ENCODE measurements at regions not wholly inside any gene's neighbourhood (a gene's known extent, or its start where the extent isn't known, plus 50 kb on each side); places are given as distances from the start of the nearest gene placed in this dataset.

DNA sequence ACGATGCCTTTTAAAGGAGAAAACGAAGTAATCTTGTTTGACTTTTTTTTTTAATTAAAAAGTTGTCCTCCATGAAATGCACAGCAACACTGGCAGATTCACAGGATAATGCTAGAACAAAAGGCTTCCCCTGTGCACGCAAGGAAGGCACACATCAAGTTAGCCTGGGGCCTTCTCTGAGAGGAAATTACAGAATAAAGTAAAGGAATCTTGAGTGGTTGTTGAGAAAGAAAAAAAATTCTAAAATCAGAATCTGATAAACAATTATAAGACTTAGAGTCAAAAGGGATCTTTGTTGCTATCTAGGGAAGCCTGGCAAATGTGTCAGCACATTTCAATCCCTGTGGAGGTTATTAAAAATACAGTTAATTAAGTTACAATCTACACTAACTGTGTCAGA, 946.0 kb downstream of the IGSF11 start:
- Histone ChIP-seq H4K8ac (ENCODE audit: low read depth, low read length) (no peak overlapping the region), H2BK5ac (ENCODE audit: low read length) (no peak overlapping the region), H3K9ac (ENCODE audit: low read length) (no peak overlapping the region), H3K36me3 (ENCODE audit: control insufficient read depth, insufficient read depth, low read length) (no peaks in the 10 kb centered on the region), H3K23ac (ENCODE audit: low read length) (no peak overlapping the region), H3K27ac (ENCODE audit: low read depth, low read length) (no peak overlapping the region), H2BK15ac (replicated peaks; ENCODE audit: low read depth) (no peak overlapping the region), H2BK120ac (ENCODE audit: low read depth, low read length) (no peak overlapping the region), H3K18ac (ENCODE audit: low read length) (no peak overlapping the region), H3K79me1 (ENCODE audit: low read length) (no peaks in the 10 kb centered on the region), H3K27me3 (ENCODE audit: insufficient read depth, low read length, poor library complexity) (no peaks in the 10 kb centered on the region), H3K79me2 (ENCODE audit: control insufficient read depth, insufficient read depth, low read length) (no peaks in the 10 kb centered on the region), H4K5ac (ENCODE audit: low read length) (no peak overlapping the region), H3K4me2 (ENCODE audit: low read length) (no peak overlapping the region), H3K4ac (ENCODE audit: low read depth, low read length) (no peak overlapping the region), H2AK5ac (ENCODE audit: low read length) (no peak overlapping the region), H3K56ac (ENCODE audit: low read length) (no peak overlapping the region), H3K4me3 (ENCODE audit: low read length) (no peak overlapping the region), H3K4me1 (ENCODE audit: control insufficient read depth, low read depth, low read length) (no peaks in the 10 kb centered on the region)
- no peak for DNase-seq
- WGBS (ENCODE audit: extremely low coverage, insufficient coverage, low lambda C conversion rate) = no CpG with 5 or more reads among the region's 3 CpGs

DNA sequence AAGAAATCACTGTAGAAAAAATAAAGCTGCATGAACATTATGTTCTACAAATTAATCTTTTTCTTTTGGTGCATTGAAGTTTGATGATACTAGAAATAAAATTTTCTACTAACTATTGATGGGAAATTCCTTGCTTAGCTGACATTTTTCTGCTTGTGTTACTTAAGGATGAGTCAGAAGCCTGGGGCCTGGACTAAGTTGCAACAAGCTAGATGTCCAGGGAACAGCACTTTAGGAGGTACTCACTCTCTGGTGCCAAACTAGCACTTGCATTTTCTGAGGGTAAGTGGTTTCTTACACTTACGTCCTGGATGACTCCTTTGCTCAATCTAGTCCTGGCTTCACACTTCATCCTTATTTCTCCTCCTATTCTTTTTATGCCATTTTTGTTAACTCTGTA, 945.1 kb downstream of the IGSF11 start:
- H4K5ac ChIP-seq (ENCODE audit: low read length) = no peak overlapping the region
- H3K27ac ChIP-seq (ENCODE audit: low read depth, low read length) = no peak overlapping the region
- no peak for DNase-seq
- no peaks in the 10 kb centered on the region for H3K36me3 ChIP-seq (ENCODE audit: control insufficient read depth, insufficient read depth, low read length)
- H2BK5ac ChIP-seq (ENCODE audit: low read length) = no peak overlapping the region
- no peak overlapping the region for H2BK120ac ChIP-seq (ENCODE audit: low read depth, low read length)
- no peaks in the 10 kb centered on the region for H3K79me2 ChIP-seq (ENCODE audit: control insufficient read depth, insufficient read depth, low read length)
- H4K8ac ChIP-seq (ENCODE audit: low read depth, low read length) = no peak overlapping the region
- H3K4me2 ChIP-seq (ENCODE audit: low read length) = no peak overlapping the region
- H3K4ac ChIP-seq (ENCODE audit: low read depth, low read length) = no peak overlapping the region
- no peak overlapping the region for H3K23ac ChIP-seq (ENCODE audit: low read length)
- no peaks in the 10 kb centered on the region for H3K4me1 ChIP-seq (ENCODE audit: control insufficient read depth, low read depth, low read length)
- no peak overlapping the region for H3K4me3 ChIP-seq (ENCODE audit: low read length)
- H2AK5ac ChIP-seq (ENCODE audit: low read length) = no peak overlapping the region
- H3K56ac ChIP-seq (ENCODE audit: low read length) = no peak overlapping the region
- H3K27me3 ChIP-seq (ENCODE audit: insufficient read depth, low read length, poor library complexity) = no peaks in the 10 kb centered on the region
- H3K18ac ChIP-seq (ENCODE audit: low read length) = no peak overlapping the region
- H2BK15ac ChIP-seq (replicated peaks; ENCODE audit: low read depth) = no peak overlapping the region
- no peak overlapping the region for H3K9ac ChIP-seq (ENCODE audit: low read length)
- H3K79me1 ChIP-seq (ENCODE audit: low read length) = no peaks in the 10 kb centered on the region
- WGBS (ENCODE audit: extremely low coverage, insufficient coverage, low lambda C conversion rate) = no CpG with 5 or more reads among the region's 1 CpG

DNA sequence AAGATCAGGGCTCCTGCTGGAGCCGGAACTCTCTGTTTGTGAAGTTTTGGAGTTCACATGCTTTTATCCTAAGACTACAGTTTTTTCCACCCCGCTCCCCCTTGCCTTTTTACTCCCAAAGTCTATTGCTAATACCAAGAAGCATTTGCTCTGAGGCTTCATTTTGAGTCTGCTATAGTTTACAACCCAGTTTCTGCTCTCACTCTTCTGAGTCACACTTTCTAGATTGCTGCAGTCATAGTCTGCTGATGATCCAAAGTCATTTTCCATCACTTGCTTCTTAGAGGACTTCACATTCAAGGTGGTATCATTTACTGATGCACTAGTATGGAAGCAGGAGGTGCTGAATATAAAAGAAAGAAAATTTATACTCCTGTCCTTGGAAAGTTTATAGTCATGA, 937.4 kb downstream of the IGSF11 start:
- no peak overlapping the region for H2BK120ac ChIP-seq (ENCODE audit: low read depth, low read length)
- no CpG with 5 or more reads among the region's 2 CpGs for WGBS (ENCODE audit: extremely low coverage, insufficient coverage, low lambda C conversion rate)
- H3K9ac ChIP-seq (ENCODE audit: low read length) = no peak overlapping the region
- no peak overlapping the region for H3K27ac ChIP-seq (ENCODE audit: low read depth, low read length)
- no peaks in the 10 kb centered on the region for H3K79me1 ChIP-seq (ENCODE audit: low read length)
- no peak overlapping the region for H3K4me2 ChIP-seq (ENCODE audit: low read length)
- H3K18ac ChIP-seq (ENCODE audit: low read length) = no peak overlapping the region
- H3K4me1 ChIP-seq (ENCODE audit: control insufficient read depth, low read depth, low read length) = no peaks in the 10 kb centered on the region
- H3K4ac ChIP-seq (ENCODE audit: low read depth, low read length) = no peak overlapping the region
- no peak for DNase-seq
- H4K5ac ChIP-seq (ENCODE audit: low read length) = no peak overlapping the region
- no peak overlapping the region for H2AK5ac ChIP-seq (ENCODE audit: low read length)
- H2BK15ac ChIP-seq (replicated peaks; ENCODE audit: low read depth) = no peak overlapping the region
- H3K56ac ChIP-seq (ENCODE audit: low read length) = no peak overlapping the region
- H3K36me3 ChIP-seq (ENCODE audit: control insufficient read depth, insufficient read depth, low read length) = no peaks in the 10 kb centered on the region
- no peak overlapping the region for H3K23ac ChIP-seq (ENCODE audit: low read length)
- H4K8ac ChIP-seq (ENCODE audit: low read depth, low read length) = no peak overlapping the region
- no peak overlapping the region for H2BK5ac ChIP-seq (ENCODE audit: low read length)
- no peak overlapping the region for H3K4me3 ChIP-seq (ENCODE audit: low read length)
- no peaks in the 10 kb centered on the region for H3K27me3 ChIP-seq (ENCODE audit: insufficient read depth, low read length, poor library complexity)
- no peaks in the 10 kb centered on the region for H3K79me2 ChIP-seq (ENCODE audit: control insufficient read depth, insufficient read depth, low read length)

DNA sequence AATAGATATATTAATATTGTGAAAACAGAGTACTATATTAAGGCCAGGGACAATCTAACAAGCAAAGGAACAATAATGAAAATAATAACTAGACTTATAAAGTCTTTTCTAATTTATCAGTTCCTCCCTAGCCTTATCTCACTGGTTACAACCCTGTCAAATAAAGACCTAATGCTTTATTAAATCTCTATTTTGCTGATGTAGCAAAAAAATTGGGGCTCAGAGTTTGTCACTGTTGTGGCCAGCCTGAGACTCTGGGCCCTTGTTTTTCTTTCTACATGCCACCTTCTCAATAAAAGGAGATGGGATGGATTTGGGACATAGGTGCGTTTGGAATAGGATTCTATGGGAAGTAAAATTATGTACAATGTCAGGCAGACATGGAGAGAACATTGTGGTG, 937.0 kb downstream of the IGSF11 start:
- WGBS (ENCODE audit: extremely low coverage, insufficient coverage, low lambda C conversion rate) = no CpG with 5 or more reads among the region's 1 CpG
- no peaks in the 10 kb centered on the region for H3K79me1 ChIP-seq (ENCODE audit: low read length)
- no peak overlapping the region for H2BK5ac ChIP-seq (ENCODE audit: low read length)
- no peak overlapping the region for H3K18ac ChIP-seq (ENCODE audit: low read length)
- H4K5ac ChIP-seq (ENCODE audit: low read length) = no peak overlapping the region
- no peak overlapping the region for H3K23ac ChIP-seq (ENCODE audit: low read length)
- no peak overlapping the region for H3K27ac ChIP-seq (ENCODE audit: low read depth, low read length)
- H2AK5ac ChIP-seq (ENCODE audit: low read length) = no peak overlapping the region
- H3K4ac ChIP-seq (ENCODE audit: low read depth, low read length) = no peak overlapping the region
- no peaks in the 10 kb centered on the region for H3K79me2 ChIP-seq (ENCODE audit: control insufficient read depth, insufficient read depth, low read length)
- H3K36me3 ChIP-seq (ENCODE audit: control insufficient read depth, insufficient read depth, low read length) = no peaks in the 10 kb centered on the region
- H3K9ac ChIP-seq (ENCODE audit: low read length) = no peak overlapping the region
- no peak for DNase-seq
- H2BK120ac ChIP-seq (ENCODE audit: low read depth, low read length) = no peak overlapping the region
- H2BK15ac ChIP-seq (replicated peaks; ENCODE audit: low read depth) = no peak overlapping the region
- no peak overlapping the region for H3K4me2 ChIP-seq (ENCODE audit: low read length)
- no peak overlapping the region for H3K56ac ChIP-seq (ENCODE audit: low read length)
- H4K8ac ChIP-seq (ENCODE audit: low read depth, low read length) = no peak overlapping the region
- H3K4me3 ChIP-seq (ENCODE audit: low read length) = no peak overlapping the region
- no peaks in the 10 kb centered on the region for H3K4me1 ChIP-seq (ENCODE audit: control insufficient read depth, low read depth, low read length)
- H3K27me3 ChIP-seq (ENCODE audit: insufficient read depth, low read length, poor library complexity) = no peaks in the 10 kb centered on the region

DNA sequence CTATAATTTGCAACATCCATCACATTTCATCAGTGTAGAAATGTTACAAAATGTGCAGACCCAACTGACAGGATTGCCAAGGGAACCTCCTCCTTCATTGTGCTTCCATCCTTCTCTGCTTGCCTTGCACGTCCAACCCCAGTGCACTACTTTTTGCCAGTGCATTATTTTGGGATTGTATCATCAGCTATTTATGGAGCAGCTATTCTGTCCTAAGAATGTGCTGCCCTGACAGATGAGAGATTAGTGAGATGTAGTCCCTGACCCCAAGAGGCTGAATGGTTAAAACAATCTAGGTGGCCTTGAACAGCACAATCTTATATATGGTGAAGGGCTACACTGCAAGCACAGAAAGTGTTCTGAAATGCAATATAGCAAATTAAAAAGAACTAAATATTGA, 935.8 kb downstream of the IGSF11 start:
- Histone ChIP-seq H3K27ac (ENCODE audit: low read depth, low read length) (no peak overlapping the region), H3K27me3 (ENCODE audit: insufficient read depth, low read length, poor library complexity) (no peaks in the 10 kb centered on the region), H2BK120ac (ENCODE audit: low read depth, low read length) (no peak overlapping the region), H3K79me1 (ENCODE audit: low read length) (no peaks in the 10 kb centered on the region), H4K5ac (ENCODE audit: low read length) (no peak overlapping the region), H3K4me1 (ENCODE audit: control insufficient read depth, low read depth, low read length) (no peaks in the 10 kb centered on the region), H3K4me2 (ENCODE audit: low read length) (no peak overlapping the region), H3K9ac (ENCODE audit: low read length) (no peak overlapping the region), H3K79me2 (ENCODE audit: control insufficient read depth, insufficient read depth, low read length) (no peaks in the 10 kb centered on the region), H2BK5ac (ENCODE audit: low read length) (no peak overlapping the region), H2BK15ac (replicated peaks; ENCODE audit: low read depth) (no peak overlapping the region), H3K36me3 (ENCODE audit: control insufficient read depth, insufficient read depth, low read length) (no peaks in the 10 kb centered on the region), H3K56ac (ENCODE audit: low read length) (no peak overlapping the region), H4K8ac (ENCODE audit: low read depth, low read length) (no peak overlapping the region), H3K23ac (ENCODE audit: low read length) (no peak overlapping the region), H3K4me3 (ENCODE audit: low read length) (no peak overlapping the region), H2AK5ac (ENCODE audit: low read length) (no peak overlapping the region), H3K18ac (ENCODE audit: low read length) (no peak overlapping the region), H3K4ac (ENCODE audit: low read depth, low read length) (no peak overlapping the region)
- no CpG with 5 or more reads among the region's 1 CpG for WGBS (ENCODE audit: extremely low coverage, insufficient coverage, low lambda C conversion rate)
- DNase-seq = no peak

DNA sequence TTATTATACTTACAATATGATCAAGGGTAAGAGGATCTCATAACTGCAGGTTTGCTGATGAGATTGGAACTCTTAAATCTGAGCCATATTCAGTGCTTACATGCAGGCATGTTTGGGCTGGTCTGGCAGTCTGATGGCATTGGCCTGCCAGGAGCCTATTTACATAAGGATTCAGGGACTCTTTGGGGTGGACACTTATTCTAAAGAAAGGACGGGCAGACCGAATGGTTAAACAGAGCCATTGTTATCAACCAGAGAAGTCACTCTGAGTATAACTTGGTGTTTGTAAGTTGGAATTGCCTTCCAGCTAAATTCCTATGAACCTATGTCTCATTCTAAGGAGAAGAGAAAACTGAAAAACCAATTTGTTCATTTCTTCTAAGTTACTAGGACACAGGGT, 932.8 kb downstream of the IGSF11 start:
- Histone ChIP-seq H4K5ac (ENCODE audit: low read length) (no peak overlapping the region), H3K9ac (ENCODE audit: low read length) (no peak overlapping the region), H3K36me3 (ENCODE audit: control insufficient read depth, insufficient read depth, low read length) (no peaks in the 10 kb centered on the region), H3K4me2 (ENCODE audit: low read length) (no peak overlapping the region), H2BK120ac (ENCODE audit: low read depth, low read length) (no peak overlapping the region), H2BK15ac (replicated peaks; ENCODE audit: low read depth) (no peak overlapping the region), H3K56ac (ENCODE audit: low read length) (no peak overlapping the region), H3K23ac (ENCODE audit: low read length) (no peak overlapping the region), H3K27ac (ENCODE audit: low read depth, low read length) (no peak overlapping the region), H3K79me2 (ENCODE audit: control insufficient read depth, insufficient read depth, low read length) (no peaks in the 10 kb centered on the region), H3K27me3 (ENCODE audit: insufficient read depth, low read length, poor library complexity) (no peaks in the 10 kb centered on the region), H3K79me1 (ENCODE audit: low read length) (no peaks in the 10 kb centered on the region), H2AK5ac (ENCODE audit: low read length) (no peak overlapping the region), H3K18ac (ENCODE audit: low read length) (no peak overlapping the region), H3K4me3 (ENCODE audit: low read length) (no peak overlapping the region), H4K8ac (ENCODE audit: low read depth, low read length) (no peak overlapping the region), H3K4me1 (ENCODE audit: control insufficient read depth, low read depth, low read length) (no peaks in the 10 kb centered on the region), H3K4ac (ENCODE audit: low read depth, low read length) (no peak overlapping the region), H2BK5ac (ENCODE audit: low read length) (no peak overlapping the region)
- no peak for DNase-seq
- no CpG with 5 or more reads among the region's 2 CpGs for WGBS (ENCODE audit: extremely low coverage, insufficient coverage, low lambda C conversion rate)

Measured in mesendoderm (in vitro differentiated cells).